OCI-LY3 (cell line): ENCODE measurements at regions not wholly inside any gene's neighbourhood (a gene's known extent, or its start where the extent isn't known, plus 50 kb on each side); places are given as distances from the start of the nearest gene placed in this dataset.

Experiments
- CTCF ChIP-seq: fragments of 200-600, 300-600 bp; sonication (generic); IDR thresholded peaks from 2 replicates; pipeline ENCODE4 v1.5.1; 2014; ENCODE audit warnings: antibody characterized with exemption, low read length, low read depth
- EZH2phosphoT487 ChIP-seq: fragments of 200-600 bp; shearing (Covaris generic); IDR thresholded peaks from 2 replicates; pipeline ENCODE4 v1.6.1; 2018; ENCODE audit warnings: antibody characterized with exemption, mixed run types, low read depth

- TF ChIP-seq CTCF (no peak), EZH2phosphoT487 (no peak)
Measured at GRCh38 chr4:181147416-181147951, 1095.7 kb upstream of the TENM3 start.
